NB4 (cell line): ENCODE measurements at regions not wholly inside any gene's neighbourhood (a gene's known extent, or its start where the extent isn't known, plus 50 kb on each side); places are given as distances from the start of the nearest gene placed in this dataset.

Experiments used
- DNase-seq: peaks from one replicate; pipeline ENCODE4 v3.0.0; 2010; ENCODE audit warnings: low read depth
- H3K4me3 ChIP-seq: one replicate; pipeline ENCODE4 v1.5.1; 2011; ENCODE audit warnings: mild to moderate bottlenecking, low read depth, low read length, moderate library complexity
- MAX ChIP-seq: IDR thresholded peaks from 2 replicates; pipeline ENCODE4 v1.6.1; 2011; ENCODE audit warnings: low read depth, low read length
- MYC ChIP-seq: IDR thresholded peaks from 2 replicates; pipeline ENCODE4 v1.6.1; 2011; ENCODE audit warnings: low read depth, low read length
- POLR2A ChIP-seq: IDR thresholded peaks from 2 replicates; pipeline ENCODE4 v1.6.1; 2011; ENCODE audit warnings: mild to moderate bottlenecking; ENCODE audit not compliant: insufficient read length; ENCODE audit errors: extremely low read depth
- TF ChIP-seq, protein P1 (sequence below): IDR thresholded peaks from one replicate; pipeline ENCODE4 v1.5.1; 2012; ENCODE audit warnings: low read depth, low read length

GRCh38 chr20:62532921-62533320, 57.1 kb upstream of the GATA5 start:
- no peak for DNase-seq
- H3K4me3 ChIP-seq, result no peak overlapping the region
- TF ChIP-seq MAX (no peak), POLR2A (no peak), MYC (no peak)
- TF ChIP-seq, protein P1, sequence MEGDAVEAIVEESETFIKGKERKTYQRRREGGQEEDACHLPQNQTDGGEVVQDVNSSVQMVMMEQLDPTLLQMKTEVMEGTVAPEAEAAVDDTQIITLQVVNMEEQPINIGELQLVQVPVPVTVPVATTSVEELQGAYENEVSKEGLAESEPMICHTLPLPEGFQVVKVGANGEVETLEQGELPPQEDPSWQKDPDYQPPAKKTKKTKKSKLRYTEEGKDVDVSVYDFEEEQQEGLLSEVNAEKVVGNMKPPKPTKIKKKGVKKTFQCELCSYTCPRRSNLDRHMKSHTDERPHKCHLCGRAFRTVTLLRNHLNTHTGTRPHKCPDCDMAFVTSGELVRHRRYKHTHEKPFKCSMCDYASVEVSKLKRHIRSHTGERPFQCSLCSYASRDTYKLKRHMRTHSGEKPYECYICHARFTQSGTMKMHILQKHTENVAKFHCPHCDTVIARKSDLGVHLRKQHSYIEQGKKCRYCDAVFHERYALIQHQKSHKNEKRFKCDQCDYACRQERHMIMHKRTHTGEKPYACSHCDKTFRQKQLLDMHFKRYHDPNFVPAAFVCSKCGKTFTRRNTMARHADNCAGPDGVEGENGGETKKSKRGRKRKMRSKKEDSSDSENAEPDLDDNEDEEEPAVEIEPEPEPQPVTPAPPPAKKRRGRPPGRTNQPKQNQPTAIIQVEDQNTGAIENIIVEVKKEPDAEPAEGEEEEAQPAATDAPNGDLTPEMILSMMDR, result no peak

GRCh38 chr20:62533591-62534495, 58.0 kb upstream of the GATA5 start:
- no peak overlapping the region for H3K4me3 ChIP-seq
- TF ChIP-seq, protein P1, result no peak
- TF ChIP-seq POLR2A, result no peak
- no peak for TF ChIP-seq MAX
- TF ChIP-seq MYC, result no peak
- no peak for DNase-seq

GRCh38 chr20:62534526-62535221, 58.9 kb upstream of the GATA5 start:
- H3K4me3 ChIP-seq, result no peak overlapping the region
- TF ChIP-seq MAX (no peak), POLR2A (no peak), MYC (no peak)
- TF ChIP-seq, protein P1, result no peak
- DNase-seq, result no peak

DNA sequence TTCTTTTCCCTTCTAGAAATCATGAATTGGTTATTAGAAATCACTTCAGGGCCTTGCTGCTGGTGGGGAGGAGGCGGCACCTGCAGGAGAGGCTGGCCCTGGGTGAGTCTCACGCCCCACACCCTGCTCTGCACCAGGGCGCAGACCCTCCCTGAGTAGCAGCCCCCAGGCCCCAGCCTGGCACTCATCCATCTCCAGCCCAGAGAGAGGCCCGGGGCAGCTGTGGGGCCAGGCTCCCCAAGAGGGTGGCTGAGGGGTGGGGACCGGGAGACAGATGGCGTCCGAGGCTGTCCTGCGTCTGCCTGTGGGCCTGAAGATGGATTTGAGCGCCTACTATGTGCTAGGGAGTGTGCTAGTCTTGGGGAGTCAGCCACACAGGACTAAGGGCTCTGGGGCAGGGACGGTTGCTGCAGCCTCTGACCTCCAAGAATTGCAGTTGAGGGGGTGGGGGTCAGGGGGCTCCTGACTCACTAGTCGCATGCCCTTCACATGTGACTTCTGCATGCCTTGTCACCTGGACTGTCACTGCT, 59.6 kb upstream of the GATA5 start:
- DNase-seq, result no peak
- H3K4me3 ChIP-seq, result no peak overlapping the region
- TF ChIP-seq, protein P1, result no peak
- TF ChIP-seq POLR2A (no peak), MAX (no peak), MYC (no peak)

DNA sequence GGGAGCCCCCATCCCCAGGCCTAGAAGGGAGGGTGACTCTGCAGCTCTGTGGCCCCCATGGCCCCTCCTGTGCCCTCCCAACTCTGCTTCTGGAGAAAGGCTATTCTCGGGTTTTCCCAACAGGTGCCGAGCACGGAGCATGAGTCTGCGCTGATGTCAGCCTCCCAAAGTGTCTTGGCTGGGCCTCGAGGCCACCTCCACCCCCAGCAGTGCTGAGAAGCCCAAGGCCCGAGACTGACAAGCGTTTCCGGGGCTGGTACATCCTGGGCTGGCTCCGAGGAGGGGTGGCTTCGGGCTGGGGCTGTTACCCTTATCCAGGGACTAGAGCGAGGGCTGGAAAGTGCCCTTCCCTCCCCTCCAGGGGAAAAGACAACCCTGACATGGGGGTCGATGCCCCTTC, 60.2 kb upstream of the GATA5 start:
- no peak for TF ChIP-seq MYC
- TF ChIP-seq MAX, result no peak
- TF ChIP-seq, protein P1, result no peak
- no peak for TF ChIP-seq POLR2A
- no peak overlapping the region for H3K4me3 ChIP-seq
- DNase-seq, result no peak
